LHCN-M2 (cell line): ENCODE measurements at regions not wholly inside any gene's neighbourhood (a gene's known extent, or its start where the extent isn't known, plus 50 kb on each side); places are given as distances from the start of the nearest gene placed in this dataset.

ENCODE experiments used
- DNase-seq: peaks from one replicate; pipeline ENCODE4 v3.0.0-alpha.2; 2012; ENCODE audit warnings: low read depth

GRCh38 chr1:22264464-22265341 is 121.8 kb upstream of the WNT4 start:
- DNase-seq = no peak

GRCh38 chr1:22266141-22266540 is 123.2 kb upstream of the WNT4 start:
- no peak for DNase-seq

GRCh38 chr1:22267413-22268175 is 124.7 kb upstream of the WNT4 start:
- DNase-seq = no peak

GRCh38 chr1:22268327-22268726 is 125.4 kb upstream of the WNT4 start:
- DNase-seq = no peak

GRCh38 chr1:22271847-22272801 is 129.2 kb upstream of the WNT4 start:
- peak; percentile 6 for DNase-seq

- DNase-seq = no peak
Observed at GRCh38 chr1:22273686-22274681, 131.1 kb upstream of the WNT4 start.

- no peak for DNase-seq
Observed at GRCh38 chr1:22275167-22275566, 132.3 kb upstream of the WNT4 start.

- peak; percentile 24 for DNase-seq
Observed at GRCh38 chr1:22275626-22276395, 132.9 kb upstream of the WNT4 start.

- DNase-seq = no peak
Observed at GRCh38 chr1:22276396-22276748, 133.5 kb upstream of the WNT4 start.

- no peak for DNase-seq
Observed at GRCh38 chr1:22277662-22278061, 134.8 kb upstream of the WNT4 start.

- DNase-seq = no peak
Observed at GRCh38 chr1:22279735-22280134, 136.8 kb upstream of the WNT4 start.

GRCh38 chr1:22280526-22280925 is 137.6 kb upstream of the WNT4 start:
- DNase-seq = no peak

- DNase-seq = no peak
Observed at GRCh38 chr1:22281521-22282363, 138.8 kb upstream of the WNT4 start.

GRCh38 chr1:22282364-22282995 is 139.6 kb upstream of the WNT4 start:
- no peak for DNase-seq

- no peak for DNase-seq
Observed at GRCh38 chr1:22283596-22283995, 140.7 kb upstream of the WNT4 start.

- DNase-seq = no peak
Observed at GRCh38 chr1:22284236-22284635, 141.3 kb upstream of the WNT4 start.

GRCh38 chr1:22284906-22285548 is 142.1 kb upstream of the WNT4 start:
- DNase-seq = no peak
